Fibroblast of upper back skin (primary cell): ENCODE measurements at regions not wholly inside any gene's neighbourhood (a gene's known extent, or its start where the extent isn't known, plus 50 kb on each side); places are given as distances from the start of the nearest gene placed in this dataset.

Experiments
- DNase-seq: peaks from one replicate; pipeline ENCODE4 v3.0.0-alpha.2; 2013

DNA sequence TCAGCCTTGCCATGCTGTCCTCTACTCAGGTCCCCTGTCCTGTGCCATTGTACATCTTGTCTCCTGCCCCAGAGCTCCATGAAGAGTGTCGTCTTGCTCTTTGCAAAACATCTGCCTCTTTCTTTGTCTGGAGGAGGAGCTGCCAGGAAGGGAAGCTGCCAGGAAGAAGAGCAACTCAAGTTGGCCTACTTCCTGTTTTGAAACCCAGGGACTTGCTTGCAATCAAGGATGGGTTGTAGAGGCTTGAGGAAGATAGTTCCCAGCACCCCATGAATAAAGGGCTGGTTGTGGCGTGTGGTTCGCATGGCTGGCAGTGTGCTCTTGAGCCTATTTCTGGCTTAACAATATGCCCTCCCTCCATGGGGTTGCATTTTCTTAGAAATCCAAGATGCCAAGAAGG, 53.0 kb upstream of the CPEB4 start:
- no peak for DNase-seq

DNA sequence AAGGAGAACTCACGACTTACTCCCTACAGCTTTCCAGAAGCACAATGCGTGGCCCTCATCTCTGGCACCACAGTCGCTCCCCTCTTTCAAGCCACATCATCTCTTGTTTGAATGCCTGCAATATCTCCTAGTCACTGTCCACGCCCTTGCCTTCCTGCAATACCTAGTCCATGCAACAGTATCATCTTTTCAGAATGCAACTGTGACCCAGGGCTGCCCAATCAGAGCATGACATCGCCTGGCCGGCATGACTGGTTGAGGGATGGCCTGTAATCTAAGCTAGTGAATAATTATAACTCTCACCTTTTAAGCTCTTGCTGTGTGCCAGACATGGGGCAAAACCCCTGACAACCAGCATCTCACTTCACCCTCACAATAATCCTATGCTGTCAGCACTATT, 52.5 kb upstream of the CPEB4 start:
- DNase-seq: no peak

GRCh38 chr5:173837654-173838053, 50.5 kb upstream of the CPEB4 start:
- no peak for DNase-seq
